Kidney tubule cell (primary cell): ENCODE measurements at regions not wholly inside any gene's neighbourhood (a gene's known extent, or its start where the extent isn't known, plus 50 kb on each side); places are given as distances from the start of the nearest gene placed in this dataset.
"Not testable (repeated sequence)": the region's sequence is repeated elsewhere in the genome, so short reads cannot be mapped to it uniquely, and the experiment has no call there.

Experiments used
- DNase-seq: peaks from one replicate; pipeline ENCODE4 v3.0.0-alpha.2; 2018; ENCODE audit warnings: low spot score

- no peak for DNase-seq
Measured at GRCh38 chr13:44125943-44126469, 246.3 kb downstream of the LACC1 start.

GRCh38 chr13:44128552-44129001 is 245.0 kb upstream of the SERP2 start:
- DNase-seq: no peak

- no peak for DNase-seq
Measured at GRCh38 chr13:44129418-44129817, 244.2 kb upstream of the SERP2 start.

GRCh38 chr13:44131069-44131614 is 242.5 kb upstream of the SERP2 start:
- peak; percentile 81 for DNase-seq

- DNase-seq: peak; percentile 88
Measured at GRCh38 chr13:44132710-44133109, 240.9 kb upstream of the SERP2 start.

GRCh38 chr13:44133626-44134025 is 240.0 kb upstream of the SERP2 start:
- no peak for DNase-seq

- DNase-seq: peak; percentile 33
Measured at GRCh38 chr13:44135566-44135965, 238.1 kb upstream of the SERP2 start.

GRCh38 chr13:44136696-44137268 is 236.8 kb upstream of the SERP2 start:
- peak; percentile 80 for DNase-seq

GRCh38 chr13:44137466-44137865 is 236.2 kb upstream of the SERP2 start:
- DNase-seq: no peak

- DNase-seq: no peak
Measured at GRCh38 chr13:44140146-44140545, 233.5 kb upstream of the SERP2 start.

GRCh38 chr13:44140888-44141724 is 232.5 kb upstream of the SERP2 start:
- DNase-seq: peak; percentile 35

- DNase-seq: peak; percentile 98
Measured at GRCh38 chr13:44141725-44142539, 231.7 kb upstream of the SERP2 start.

- no peak for DNase-seq
Measured at GRCh38 chr13:44142540-44142867, 231.1 kb upstream of the SERP2 start.

GRCh38 chr13:44142941-44143665 is 230.5 kb upstream of the SERP2 start:
- DNase-seq: peak; percentile 97

- no peak for DNase-seq
Measured at GRCh38 chr13:44146138-44146537, 227.5 kb upstream of the SERP2 start.

GRCh38 chr13:44147233-44147632 is 226.4 kb upstream of the SERP2 start:
- no peak for DNase-seq

- DNase-seq: no peak
Measured at GRCh38 chr13:44147648-44148047, 226.0 kb upstream of the SERP2 start.

GRCh38 chr13:44148159-44148914 is 225.3 kb upstream of the SERP2 start:
- peak; percentile 61 for DNase-seq

GRCh38 chr13:44149231-44149630 is 224.4 kb upstream of the SERP2 start:
- not testable (repeated sequence) for DNase-seq

- DNase-seq: no peak
Measured at GRCh38 chr13:44149821-44150220, 223.8 kb upstream of the SERP2 start.

GRCh38 chr13:44151474-44151873 is 222.2 kb upstream of the SERP2 start:
- no peak for DNase-seq
